ENCODE measurements at regions not wholly inside any gene's neighbourhood (a gene's known extent, or its start where the extent isn't known, plus 50 kb on each side); places are given as distances from the start of the nearest gene placed in this dataset.

- no peak for TF ChIP-seq EP300 (IDR thresholded peaks at IDR 0.05; ENCODE audit: borderline replicate concordance)
- no peak for TF ChIP-seq RAD21 (IDR thresholded peaks at IDR 0.05; ENCODE audit: low read depth)
- TF ChIP-seq EGR1 (IDR thresholded peaks at IDR 0.05), result no peak
- no peak for TF ChIP-seq USF1 (IDR thresholded peaks at IDR 0.05)
- no peak for TF ChIP-seq CEBPB (IDR thresholded peaks at IDR 0.05)
- no peak for TF ChIP-seq FOXM1 (IDR thresholded peaks at IDR 0.05; ENCODE audit: borderline replicate concordance, low read depth)
- TF ChIP-seq TCF12 (IDR thresholded peaks at IDR 0.05; ENCODE audit: low read depth), result no peak
- TF ChIP-seq TAF1 (IDR thresholded peaks at IDR 0.05; ENCODE audit: low read depth), result no peak
- no peak for TF ChIP-seq MAX (IDR thresholded peaks at IDR 0.05)
Measured at GRCh38 chr5:125551797-125552196, 805.4 kb upstream of the ZNF608 start.

GRCh38 chr5:125552486-125552885, 806.0 kb upstream of the ZNF608 start:
- TF ChIP-seq USF1 (IDR thresholded peaks at IDR 0.05), result no peak
- TF ChIP-seq REST (IDR thresholded peaks at IDR 0.05; ENCODE audit: low read depth), result no peak
- TF ChIP-seq TEAD4 (IDR thresholded peaks at IDR 0.05), result no peak
- no peak for TF ChIP-seq EP300 (IDR thresholded peaks at IDR 0.05; ENCODE audit: borderline replicate concordance)
- no peak for TF ChIP-seq CEBPB (IDR thresholded peaks at IDR 0.05)
- TF ChIP-seq TCF12 (IDR thresholded peaks at IDR 0.05; ENCODE audit: low read depth), result no peak
- TF ChIP-seq FOXM1 (IDR thresholded peaks at IDR 0.05; ENCODE audit: borderline replicate concordance, low read depth), result no peak
- TF ChIP-seq RAD21 (IDR thresholded peaks at IDR 0.05; ENCODE audit: low read depth), result no peak
- TF ChIP-seq ZBTB7A (IDR thresholded peaks at IDR 0.05; ENCODE audit: low read depth), result no peak
- TF ChIP-seq MAX (IDR thresholded peaks at IDR 0.05), result no peak

- TF ChIP-seq YY1 (IDR thresholded peaks at IDR 0.05; ENCODE audit: low read depth) (no peak), CEBPB (IDR thresholded peaks at IDR 0.05) (no peak), REST (IDR thresholded peaks at IDR 0.05; ENCODE audit: low read depth) (no peak)
Measured at GRCh38 chr5:125554355-125554754, 807.9 kb upstream of the ZNF608 start.

- TF ChIP-seq YY1 (IDR thresholded peaks at IDR 0.05; ENCODE audit: low read depth) (no peak), TEAD4 (IDR thresholded peaks at IDR 0.05) (no peak), TCF12 (IDR thresholded peaks at IDR 0.05; ENCODE audit: low read depth) (no peak), CEBPB (IDR thresholded peaks at IDR 0.05) (no peak), REST (IDR thresholded peaks at IDR 0.05; ENCODE audit: low read depth) (no peak), USF1 (IDR thresholded peaks at IDR 0.05) (no peak), EGR1 (IDR thresholded peaks at IDR 0.05) (no peak), FOXM1 (IDR thresholded peaks at IDR 0.05; ENCODE audit: borderline replicate concordance, low read depth) (no peak), MAX (IDR thresholded peaks at IDR 0.05) (no peak), ZBTB7A (IDR thresholded peaks at IDR 0.05; ENCODE audit: low read depth) (no peak), TAF1 (IDR thresholded peaks at IDR 0.05; ENCODE audit: low read depth) (no peak), CREB1 (IDR thresholded peaks at IDR 0.05; ENCODE audit: low read depth) (no peak), EP300 (IDR thresholded peaks at IDR 0.05; ENCODE audit: borderline replicate concordance) (no peak), RAD21 (IDR thresholded peaks at IDR 0.05; ENCODE audit: low read depth) (no peak), NFIC (IDR thresholded peaks at IDR 0.05) (no peak)
Measured at GRCh38 chr5:125555591-125555990, 809.2 kb upstream of the ZNF608 start.
